Tibial artery (tissue), 4 donors: ENCODE measurements at regions not wholly inside any gene's neighbourhood (a gene's known extent, or its start where the extent isn't known, plus 50 kb on each side); places are given as distances from the start of the nearest gene placed in this dataset.

Experiments
- DNase-seq, 2 donors: peaks; one replicate each; pipeline ENCODE4 v3.0.0-alpha.2; 2019
- H3K27ac ChIP-seq, 2 donors: fragments of 200-600 bp; sonication (generic) in 1 of 2; 1 replicate in 1 of 2; 2 replicates in 1 of 2; pipeline ENCODE4 v1.5.1; 2018 to 2019; ENCODE audit warnings: mild to moderate bottlenecking in 1 of 2
- H3K27me3 ChIP-seq, 2 donors: fragments of 200-600 bp; sonication (generic) in 1 of 2; one replicate each; pipeline versions ENCODE4 v1.5.1 to v1.6.0; 2016 to 2019
- H3K36me3 ChIP-seq, 3 donors: fragments of 200-600 bp; sonication (generic) in 2 of 3; one replicate each; pipeline ENCODE4 v1.5.1; 2016 to 2019; ENCODE audit warnings: mild to moderate bottlenecking in 2 of 3
- H3K4me1 ChIP-seq, 4 donors: fragments of 200-600 bp; sonication (generic) in 2 of 4; 1 replicate in 3 of 4; 2 replicates in 1 of 4; pipeline ENCODE4 v1.5.1; 2016 to 2019
- H3K4me3 ChIP-seq, 2 donors: fragments of 200-600 bp; sonication (generic) in 1 of 2; 1 replicate in 1 of 2; 2 replicates in 1 of 2; pipeline ENCODE4 v1.5.1; 2018 to 2019; ENCODE audit warnings: mild to moderate bottlenecking in 2 of 2
- H3K9me3 ChIP-seq, 3 donors: fragments of 200-600 bp; sonication (generic) in 1 of 3; one replicate each; pipeline ENCODE4 v1.5.1; 2016 to 2019
- intact Hi-C: fragments of 100-400 bp; cut with DNase I; formaldehyde crosslinking; loops from one replicate; pipeline ENCODE4 v1.15.0; 2023; ENCODE audit warnings: low total_unique reads
- TF ChIP-seq, protein P1 (sequence below), 2 experiments: fragments of 200-600 bp in 1 of 2; fragments of 450-650 bp in 1 of 2; IDR thresholded peaks; one replicate each; pipeline ENCODE4 v1.5.1; 2017 to 2019; ENCODE audit warnings: antibody characterized with exemption in 2 of 2, mild to moderate bottlenecking in 1 of 2, moderate library complexity in 1 of 2

DNA sequence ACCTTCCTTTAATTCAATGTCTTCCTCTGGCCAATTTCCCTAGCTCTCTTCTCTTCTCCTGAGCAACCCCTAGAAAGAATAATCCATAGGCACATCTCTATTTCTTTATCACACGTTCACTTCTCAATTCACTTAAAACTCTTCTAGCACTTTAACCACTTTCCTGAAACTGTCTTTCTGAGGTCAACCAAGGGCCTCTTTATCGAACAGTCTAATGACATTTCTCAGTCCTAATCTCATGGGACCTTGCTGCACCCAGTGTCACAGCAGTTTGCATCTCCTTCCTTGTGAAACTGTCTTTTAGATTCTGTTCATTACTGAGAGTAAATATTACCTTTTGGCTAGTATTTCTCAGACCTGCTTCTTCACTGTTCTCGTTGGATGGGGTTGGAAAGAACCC, 285.3 kb upstream of the RASGEF1B start:
- TF ChIP-seq, protein P1, sequence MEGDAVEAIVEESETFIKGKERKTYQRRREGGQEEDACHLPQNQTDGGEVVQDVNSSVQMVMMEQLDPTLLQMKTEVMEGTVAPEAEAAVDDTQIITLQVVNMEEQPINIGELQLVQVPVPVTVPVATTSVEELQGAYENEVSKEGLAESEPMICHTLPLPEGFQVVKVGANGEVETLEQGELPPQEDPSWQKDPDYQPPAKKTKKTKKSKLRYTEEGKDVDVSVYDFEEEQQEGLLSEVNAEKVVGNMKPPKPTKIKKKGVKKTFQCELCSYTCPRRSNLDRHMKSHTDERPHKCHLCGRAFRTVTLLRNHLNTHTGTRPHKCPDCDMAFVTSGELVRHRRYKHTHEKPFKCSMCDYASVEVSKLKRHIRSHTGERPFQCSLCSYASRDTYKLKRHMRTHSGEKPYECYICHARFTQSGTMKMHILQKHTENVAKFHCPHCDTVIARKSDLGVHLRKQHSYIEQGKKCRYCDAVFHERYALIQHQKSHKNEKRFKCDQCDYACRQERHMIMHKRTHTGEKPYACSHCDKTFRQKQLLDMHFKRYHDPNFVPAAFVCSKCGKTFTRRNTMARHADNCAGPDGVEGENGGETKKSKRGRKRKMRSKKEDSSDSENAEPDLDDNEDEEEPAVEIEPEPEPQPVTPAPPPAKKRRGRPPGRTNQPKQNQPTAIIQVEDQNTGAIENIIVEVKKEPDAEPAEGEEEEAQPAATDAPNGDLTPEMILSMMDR (IDR thresholded peaks at IDR 0.05), result no peak
- Histone ChIP-seq H3K4me3 (no peak overlapping the region), H3K27me3 (no peaks in the 10 kb centered on the region), H3K27ac (no peak overlapping the region), H3K36me3 (no peaks in the 10 kb centered on the region), H3K9me3 (no peaks in the 10 kb centered on the region), H3K4me1 (no peaks in the 10 kb centered on the region)
- intact Hi-C loops, result no loop called here
- no peak for DNase-seq

DNA sequence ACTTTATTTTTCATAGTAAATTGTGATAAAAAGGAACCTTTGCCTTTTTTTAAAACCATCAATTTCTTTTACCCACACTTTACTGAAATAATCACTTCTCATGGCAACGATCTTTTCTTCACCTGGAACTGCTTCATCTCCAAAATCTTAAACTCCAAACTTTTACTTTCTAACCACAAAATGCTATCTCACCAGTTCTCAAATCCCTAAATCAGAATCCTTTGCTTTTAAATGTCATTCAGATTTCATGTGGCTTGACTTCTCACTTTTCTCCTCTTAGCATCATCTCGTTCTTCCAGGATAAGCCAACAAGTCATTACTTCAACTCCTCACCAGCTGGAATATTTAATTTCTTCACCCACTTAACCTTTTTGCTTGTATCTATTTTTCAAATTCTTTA, 284.3 kb upstream of the RASGEF1B start:
- no peak overlapping the region for H3K27ac ChIP-seq
- intact Hi-C loops, result no loop called here

DNA sequence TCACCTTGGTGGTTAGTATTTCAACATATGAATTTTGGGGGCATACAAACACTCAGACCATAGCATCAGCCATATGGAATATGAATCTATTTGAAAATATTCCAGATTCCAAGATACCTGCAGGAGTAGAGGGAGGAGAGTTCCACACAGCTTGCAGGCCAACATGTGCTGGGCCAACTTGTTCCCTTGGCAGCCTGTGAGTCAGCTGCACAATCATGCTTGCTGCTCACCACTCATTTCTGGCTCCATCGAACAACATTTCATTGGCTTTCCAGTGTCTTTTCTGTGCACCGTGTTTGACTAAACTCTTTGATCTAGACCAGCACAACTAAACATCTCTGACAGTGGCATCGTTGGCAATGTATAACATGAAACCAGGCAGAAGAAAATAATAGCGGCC, 282.5 kb upstream of the RASGEF1B start:
- Histone ChIP-seq H3K4me1 (no peaks in the 10 kb centered on the region), H3K36me3 (no peaks in the 10 kb centered on the region), H3K9me3 (no peaks in the 10 kb centered on the region), H3K27me3 (no peaks in the 10 kb centered on the region), H3K27ac (no peak overlapping the region), H3K4me3 (no peak overlapping the region)
- TF ChIP-seq, protein P1 (IDR thresholded peaks at IDR 0.05), result no peak
- DNase-seq, result no peak
- intact Hi-C loops, result no loop called here

More for the DNA sequence above, 284.3 kb upstream of the RASGEF1B start:
- Histone ChIP-seq H3K9me3 (no peaks in the 10 kb centered on the region), H3K4me3 (no peak overlapping the region), H3K36me3 (no peaks in the 10 kb centered on the region), H3K27me3 (no peaks in the 10 kb centered on the region), H3K4me1 (no peaks in the 10 kb centered on the region)
- no peak for DNase-seq
- TF ChIP-seq, protein P1 (IDR thresholded peaks at IDR 0.05), result no peak

DNA sequence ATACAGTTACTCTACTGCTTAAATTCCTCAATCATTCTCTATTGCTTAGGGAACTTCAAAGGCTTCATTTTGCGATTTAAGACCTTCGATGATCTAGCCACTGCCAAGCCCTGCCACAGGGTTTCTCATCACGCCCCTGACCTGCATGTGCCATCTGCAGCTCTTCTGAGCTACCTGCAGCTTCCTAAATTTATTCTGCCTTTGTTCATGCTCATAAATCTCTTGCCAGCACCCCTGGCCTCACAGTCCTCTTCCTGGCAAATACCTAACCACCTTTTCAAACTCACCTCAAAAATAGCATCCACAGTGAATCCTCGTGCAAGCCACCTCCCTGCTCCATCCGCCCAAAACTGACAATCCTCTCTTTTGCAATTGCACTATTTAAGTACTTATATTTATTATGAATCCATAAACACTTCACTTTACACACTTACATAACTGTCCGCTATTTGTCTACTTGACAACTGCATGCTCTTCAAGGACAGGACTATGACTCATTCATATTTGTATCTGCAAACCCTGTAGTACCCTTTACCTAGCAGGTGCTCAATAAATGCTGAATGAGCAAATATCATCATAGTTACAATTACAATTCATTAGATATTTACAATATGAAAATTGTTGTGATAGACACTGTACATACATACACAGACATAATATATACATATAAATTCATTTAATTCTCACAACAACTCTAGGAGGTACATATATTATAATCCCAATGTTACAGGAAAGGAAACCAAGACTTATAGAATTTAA, 280.0 kb upstream of the RASGEF1B start:
- intact Hi-C loops, result no loop called here
- no peaks in the 10 kb centered on the region for H3K27me3 ChIP-seq
- H3K9me3 ChIP-seq, result no peaks in the 10 kb centered on the region
- no peak for DNase-seq
- H3K4me1 ChIP-seq, result no peaks in the 10 kb centered on the region
- H3K27ac ChIP-seq, result no peak overlapping the region
- TF ChIP-seq, protein P1 (IDR thresholded peaks at IDR 0.05), result no peak
- no peaks in the 10 kb centered on the region for H3K36me3 ChIP-seq
- no peak overlapping the region for H3K4me3 ChIP-seq

DNA sequence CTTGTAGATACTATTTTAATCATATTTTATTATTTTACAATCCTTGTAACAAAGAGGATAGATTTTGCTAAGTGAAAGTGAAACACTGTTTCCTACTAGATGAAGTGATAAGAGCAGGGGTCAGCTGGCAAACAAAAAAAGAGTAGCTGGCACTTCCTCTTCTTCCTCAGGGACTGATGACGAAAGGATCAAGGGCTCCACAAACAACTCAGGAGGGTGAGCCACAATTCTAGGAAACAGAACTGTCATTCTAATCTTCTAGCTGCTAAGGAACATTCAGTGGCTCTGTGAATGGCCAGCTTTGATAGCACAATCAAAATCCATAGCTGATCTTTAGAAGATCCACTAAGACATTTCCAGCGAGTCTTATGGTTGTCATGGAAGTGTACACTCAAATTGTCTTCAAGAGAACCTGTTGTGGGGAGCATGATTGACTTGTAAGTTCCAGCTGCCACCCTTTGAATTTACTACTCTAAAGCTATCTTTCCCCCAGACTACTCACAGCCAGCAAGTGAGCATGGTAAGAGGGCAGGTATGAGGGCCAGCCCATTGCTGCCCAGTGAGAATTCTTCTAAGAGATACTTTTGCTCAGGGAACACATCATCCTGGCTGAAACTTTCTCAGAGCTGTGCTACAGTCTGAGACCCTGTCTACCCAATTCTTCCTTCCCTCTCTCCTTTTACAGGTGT, 275.7 kb upstream of the RASGEF1B start:
- Histone ChIP-seq H3K27ac (no peak overlapping the region), H3K9me3 (no peaks in the 10 kb centered on the region), H3K36me3 (no peaks in the 10 kb centered on the region), H3K27me3 (no peaks in the 10 kb centered on the region), H3K4me3 (no peak overlapping the region), H3K4me1 (no peaks in the 10 kb centered on the region)
- intact Hi-C loops, result no loop called here
- no peak for DNase-seq
- TF ChIP-seq, protein P1 (IDR thresholded peaks at IDR 0.05), result no peak
